PC-9 (cell line): ENCODE measurements at regions not wholly inside any gene's neighbourhood (a gene's known extent, or its start where the extent isn't known, plus 50 kb on each side); places are given as distances from the start of the nearest gene placed in this dataset.

Experiments used
- EZH2 ChIP-seq: fragments of 200-600 bp; sonication (generic); IDR thresholded peaks from 2 replicates; pipeline ENCODE4 v1.8.0; 2017; ENCODE audit warnings: antibody characterized with exemption, low read depth
- TF ChIP-seq, protein P1 (sequence below): fragments of 200-600 bp; sonication (generic); conservative IDR thresholded peaks from 2 replicates; pipeline ENCODE4 v1.6.1; 2017; ENCODE audit warnings: mixed run types, antibody characterized with exemption, mild to moderate bottlenecking, moderate library complexity

DNA sequence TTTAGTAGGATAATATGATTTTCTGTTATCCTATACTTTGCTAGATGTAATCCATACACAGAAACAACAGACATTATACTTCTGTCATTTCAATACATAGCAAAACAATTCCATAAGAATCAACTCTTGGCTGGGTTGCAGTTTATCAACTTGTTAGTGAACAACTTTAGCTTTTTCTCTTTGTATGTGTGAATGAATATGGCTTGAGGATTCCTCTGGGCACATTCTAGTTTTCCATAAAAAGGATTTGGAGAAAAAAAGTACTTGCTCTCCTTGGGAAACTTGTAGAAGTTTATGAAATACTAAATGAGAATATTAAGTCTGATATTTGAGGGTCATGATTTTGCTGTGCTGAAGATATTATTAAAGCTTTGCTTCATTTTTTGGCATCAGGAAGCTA is 210.7 kb upstream of the GIMD1 start:
- TF ChIP-seq, protein P1, sequence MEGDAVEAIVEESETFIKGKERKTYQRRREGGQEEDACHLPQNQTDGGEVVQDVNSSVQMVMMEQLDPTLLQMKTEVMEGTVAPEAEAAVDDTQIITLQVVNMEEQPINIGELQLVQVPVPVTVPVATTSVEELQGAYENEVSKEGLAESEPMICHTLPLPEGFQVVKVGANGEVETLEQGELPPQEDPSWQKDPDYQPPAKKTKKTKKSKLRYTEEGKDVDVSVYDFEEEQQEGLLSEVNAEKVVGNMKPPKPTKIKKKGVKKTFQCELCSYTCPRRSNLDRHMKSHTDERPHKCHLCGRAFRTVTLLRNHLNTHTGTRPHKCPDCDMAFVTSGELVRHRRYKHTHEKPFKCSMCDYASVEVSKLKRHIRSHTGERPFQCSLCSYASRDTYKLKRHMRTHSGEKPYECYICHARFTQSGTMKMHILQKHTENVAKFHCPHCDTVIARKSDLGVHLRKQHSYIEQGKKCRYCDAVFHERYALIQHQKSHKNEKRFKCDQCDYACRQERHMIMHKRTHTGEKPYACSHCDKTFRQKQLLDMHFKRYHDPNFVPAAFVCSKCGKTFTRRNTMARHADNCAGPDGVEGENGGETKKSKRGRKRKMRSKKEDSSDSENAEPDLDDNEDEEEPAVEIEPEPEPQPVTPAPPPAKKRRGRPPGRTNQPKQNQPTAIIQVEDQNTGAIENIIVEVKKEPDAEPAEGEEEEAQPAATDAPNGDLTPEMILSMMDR: no peak
- TF ChIP-seq EZH2: no peak
